ENCODE measurements at regions not wholly inside any gene's neighbourhood (a gene's known extent, or its start where the extent isn't known, plus 50 kb on each side); places are given as distances from the start of the nearest gene placed in this dataset.
"Not testable (repeated sequence)": the region's sequence is repeated elsewhere in the genome, so short reads cannot be mapped to it uniquely, and the experiment has no call there.

DNA sequence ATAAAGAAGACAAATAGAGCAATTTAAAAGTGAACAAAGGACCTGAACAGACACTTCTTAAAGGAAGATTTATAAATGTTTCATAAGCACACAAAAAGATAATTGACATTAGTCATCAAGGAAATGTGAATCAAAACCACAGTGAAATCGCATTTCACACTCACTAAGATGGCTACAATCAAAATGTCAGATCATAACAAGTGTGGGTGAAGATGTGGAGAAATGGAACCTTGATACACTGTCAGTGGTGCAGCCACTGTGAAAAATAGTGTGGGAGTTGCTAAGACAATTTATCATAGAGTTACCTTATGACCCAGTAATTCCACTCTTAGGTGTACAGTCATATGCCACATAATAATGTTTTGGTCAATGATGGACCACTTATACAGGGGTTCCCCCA is 54.5 kb upstream of the HTR4 start:
- DNase-seq = no peak

DNA sequence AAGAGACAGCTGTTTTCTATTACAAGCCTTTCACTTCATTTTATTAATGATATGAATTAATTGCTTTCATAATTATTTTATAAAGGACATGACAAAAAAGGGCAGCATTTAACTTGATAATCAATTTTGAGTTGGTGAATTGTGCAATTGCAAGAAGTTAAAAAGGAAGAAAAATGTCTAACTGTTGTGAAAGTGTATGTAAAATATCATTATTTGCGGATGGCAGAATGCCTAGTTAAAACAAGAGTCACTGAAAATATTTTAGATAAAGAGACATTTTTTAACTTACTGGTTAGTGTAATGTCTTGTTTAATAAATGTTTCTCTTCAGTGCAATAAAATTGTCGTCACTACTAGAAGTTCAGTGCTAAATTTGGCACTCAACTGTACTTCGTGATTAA is 57.6 kb upstream of the HTR4 start:
- DNase-seq = no peak

DNA sequence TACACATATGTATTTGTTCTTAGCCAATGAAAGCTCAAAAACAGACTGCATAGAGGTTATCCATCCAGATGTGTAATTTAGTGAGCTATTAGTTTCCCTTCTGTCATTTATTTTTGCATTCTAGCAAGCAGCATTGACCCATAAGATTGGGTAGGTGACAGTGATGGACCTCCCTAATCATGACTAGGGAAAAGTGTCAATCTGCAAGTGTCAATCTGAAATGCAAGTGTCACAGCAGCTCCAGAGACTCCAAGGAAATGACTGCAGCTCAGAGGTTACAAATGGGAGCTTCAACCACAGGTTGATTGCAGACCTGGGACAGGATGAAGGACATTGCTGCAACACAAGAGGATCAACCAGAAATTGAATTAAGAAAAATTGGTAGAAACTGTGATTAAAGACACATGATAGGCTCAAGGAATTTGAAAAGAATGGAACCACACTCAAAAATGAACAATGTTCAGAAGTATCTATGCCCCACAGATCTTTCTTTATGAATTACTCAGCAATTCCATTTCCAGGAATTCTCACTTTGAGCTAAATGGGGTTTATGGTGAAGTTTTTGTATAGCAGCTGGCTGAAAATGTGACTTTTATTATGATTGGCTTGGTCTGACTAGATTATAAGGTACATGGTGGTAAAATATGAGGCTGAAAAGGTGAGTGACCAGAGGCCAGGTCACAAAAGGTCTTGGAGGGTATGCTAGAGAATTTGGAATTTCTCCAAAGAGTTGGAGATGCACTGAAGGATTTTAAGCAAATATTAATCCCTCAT is 59.6 kb upstream of the HTR4 start:
- no peak for DNase-seq

DNA sequence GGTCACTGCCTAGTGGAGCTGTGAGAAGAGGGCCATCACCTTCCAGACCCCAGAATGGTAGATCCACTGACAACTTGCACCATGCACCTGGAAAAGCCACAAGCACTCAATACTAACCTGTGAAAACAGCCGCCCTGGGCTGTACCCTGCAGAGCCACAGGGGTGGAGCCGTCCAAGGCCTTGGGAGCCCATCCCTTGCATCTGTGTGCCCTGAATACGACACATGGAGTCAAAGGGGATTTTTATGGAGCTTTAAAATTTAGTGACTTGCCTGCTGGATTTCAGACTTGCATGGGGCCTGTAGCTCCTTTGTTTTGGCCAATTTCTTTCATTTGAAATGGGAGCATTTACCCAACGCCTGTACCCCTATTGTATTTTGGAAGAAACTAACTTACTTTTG is 62.4 kb upstream of the HTR4 start:
- no peak for DNase-seq

DNA sequence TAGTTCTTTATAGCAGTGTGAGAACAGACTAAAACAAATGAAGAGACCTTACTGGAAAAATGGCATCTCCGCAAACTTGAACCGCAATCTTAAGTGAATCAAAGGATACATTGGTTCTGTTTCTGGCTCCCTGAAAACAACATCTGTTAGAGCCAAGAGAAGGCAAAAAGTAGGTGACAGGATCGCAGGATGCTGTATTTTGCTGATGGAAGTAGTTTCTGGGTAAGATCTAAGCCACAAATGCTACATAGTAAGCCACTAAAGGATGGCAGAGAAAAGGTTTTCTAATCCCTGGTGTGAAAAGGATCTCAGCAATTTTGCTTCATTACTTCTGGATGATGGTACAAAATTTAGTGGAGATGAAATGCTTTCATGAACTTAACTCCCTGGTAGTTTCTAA is 63.3 kb upstream of the HTR4 start:
- DNase-seq = no peak

DNA sequence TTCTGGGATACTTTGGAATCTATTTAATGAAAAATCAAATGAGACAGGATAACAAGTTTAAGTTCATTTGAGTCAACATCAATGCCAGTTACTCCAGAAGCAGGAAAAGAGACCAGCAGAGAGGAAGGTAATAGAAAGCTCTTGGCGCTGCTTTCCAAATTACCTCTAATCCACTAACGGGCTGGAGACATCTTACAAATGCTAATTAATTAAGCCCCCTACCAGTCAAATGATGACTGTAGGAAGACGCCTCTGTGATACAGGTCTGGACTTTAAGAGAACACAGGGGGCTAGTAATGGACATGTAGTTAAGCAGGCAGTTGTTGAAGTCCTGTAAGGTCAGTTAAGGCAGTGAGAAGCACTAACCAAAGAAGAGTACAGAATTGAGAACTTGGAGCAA is 65.3 kb upstream of the HTR4 start:
- no peak for DNase-seq

DNA sequence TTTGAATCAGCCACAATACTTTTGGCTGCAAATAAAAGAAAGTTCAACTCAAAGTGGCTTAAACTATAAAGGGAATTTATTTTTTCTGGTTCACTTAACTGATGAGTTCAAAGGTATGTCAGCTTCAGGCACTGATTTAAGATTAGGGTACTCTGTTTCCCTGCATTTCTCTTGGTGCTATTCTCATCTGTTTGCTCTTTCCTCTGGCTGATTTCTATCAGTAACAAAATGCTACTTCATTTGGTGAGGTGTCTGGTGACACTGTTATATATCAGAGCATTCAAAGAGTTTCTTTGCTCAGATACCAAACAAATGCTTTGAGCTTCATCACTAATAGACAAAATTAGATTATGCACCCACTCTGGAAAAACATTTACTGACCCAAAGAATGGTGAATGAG is 65.9 kb upstream of the HTR4 start:
- DNase-seq = no peak

DNA sequence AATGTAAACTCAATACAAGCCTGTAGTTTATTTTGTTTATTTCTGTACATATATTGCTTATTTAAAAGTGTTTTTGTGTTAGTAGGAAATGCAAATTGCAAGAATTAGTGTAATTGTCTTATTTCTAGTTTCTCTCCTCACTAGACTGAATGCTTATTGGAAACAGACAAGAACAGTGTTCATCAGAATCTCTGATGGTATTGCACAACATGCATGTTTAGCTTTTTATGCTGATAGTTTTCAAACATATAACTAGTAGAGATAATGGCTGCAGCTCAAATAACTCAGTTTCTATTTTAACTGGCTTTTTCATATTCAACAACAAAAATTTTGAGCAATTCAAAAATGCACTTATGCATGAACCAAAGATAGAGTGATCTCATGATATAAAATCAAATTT is 68.8 kb upstream of the HTR4 start:
- DNase-seq = no peak

DNA sequence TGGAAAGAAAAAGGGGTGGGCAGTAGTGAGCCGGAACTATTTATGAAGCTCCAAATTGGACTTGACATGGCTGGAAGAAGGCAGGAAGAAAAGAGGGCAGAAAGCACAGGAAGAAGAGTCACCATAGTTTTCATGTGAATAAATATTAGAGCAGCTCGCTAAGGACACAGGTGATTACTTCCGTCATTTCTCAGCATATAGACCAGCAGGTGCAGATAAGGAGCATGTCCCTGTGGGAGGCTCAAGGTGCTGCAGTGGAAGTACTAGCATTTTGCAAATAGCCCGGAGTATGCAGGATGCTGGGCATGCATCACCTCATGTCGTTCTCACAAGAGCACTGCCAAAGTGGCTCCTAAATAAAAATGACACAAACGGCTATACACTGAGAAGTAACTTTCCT is 71.3 kb upstream of the HTR4 start:
- DNase-seq = no peak

DNA sequence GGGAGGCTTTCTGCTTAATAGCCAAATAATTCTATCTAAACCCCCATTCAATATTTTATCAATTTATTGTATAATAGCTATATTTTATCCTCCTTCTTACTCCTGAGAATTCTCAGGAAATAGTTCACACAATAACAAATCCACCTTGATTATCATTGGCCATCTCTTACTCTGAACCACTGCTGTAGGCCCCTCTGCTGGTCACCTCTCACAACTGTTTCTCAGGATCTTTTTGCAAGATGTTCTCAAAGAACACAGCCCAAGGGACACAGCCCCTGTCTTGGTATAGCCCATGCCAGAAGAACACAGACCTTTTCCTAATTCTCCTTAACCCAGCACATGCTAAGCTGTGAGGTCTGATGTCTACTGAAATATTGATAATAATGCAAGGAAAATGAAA is 74.9 kb upstream of the HTR4 start:
- no peak for DNase-seq

DNA sequence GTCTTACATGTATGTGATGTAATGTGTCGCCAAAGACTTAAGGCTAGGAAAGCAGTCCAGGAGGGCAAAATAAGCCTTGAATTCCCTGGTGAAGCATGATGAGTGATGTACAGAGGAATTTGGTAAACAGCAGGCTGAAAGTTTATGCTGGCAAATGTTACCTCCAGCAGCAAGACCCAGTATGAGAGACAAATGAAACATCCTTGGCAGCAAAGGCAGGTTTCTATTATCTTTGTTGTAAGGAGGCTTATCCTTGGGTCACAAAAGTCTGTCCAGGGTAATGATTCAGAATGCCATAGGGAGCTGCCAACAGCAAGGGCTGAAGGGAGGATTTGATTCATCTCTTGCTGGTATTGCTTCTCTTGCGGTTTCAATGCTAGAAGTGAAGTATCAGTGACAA is 75.9 kb upstream of the HTR4 start:
- DNase-seq = no peak

DNA sequence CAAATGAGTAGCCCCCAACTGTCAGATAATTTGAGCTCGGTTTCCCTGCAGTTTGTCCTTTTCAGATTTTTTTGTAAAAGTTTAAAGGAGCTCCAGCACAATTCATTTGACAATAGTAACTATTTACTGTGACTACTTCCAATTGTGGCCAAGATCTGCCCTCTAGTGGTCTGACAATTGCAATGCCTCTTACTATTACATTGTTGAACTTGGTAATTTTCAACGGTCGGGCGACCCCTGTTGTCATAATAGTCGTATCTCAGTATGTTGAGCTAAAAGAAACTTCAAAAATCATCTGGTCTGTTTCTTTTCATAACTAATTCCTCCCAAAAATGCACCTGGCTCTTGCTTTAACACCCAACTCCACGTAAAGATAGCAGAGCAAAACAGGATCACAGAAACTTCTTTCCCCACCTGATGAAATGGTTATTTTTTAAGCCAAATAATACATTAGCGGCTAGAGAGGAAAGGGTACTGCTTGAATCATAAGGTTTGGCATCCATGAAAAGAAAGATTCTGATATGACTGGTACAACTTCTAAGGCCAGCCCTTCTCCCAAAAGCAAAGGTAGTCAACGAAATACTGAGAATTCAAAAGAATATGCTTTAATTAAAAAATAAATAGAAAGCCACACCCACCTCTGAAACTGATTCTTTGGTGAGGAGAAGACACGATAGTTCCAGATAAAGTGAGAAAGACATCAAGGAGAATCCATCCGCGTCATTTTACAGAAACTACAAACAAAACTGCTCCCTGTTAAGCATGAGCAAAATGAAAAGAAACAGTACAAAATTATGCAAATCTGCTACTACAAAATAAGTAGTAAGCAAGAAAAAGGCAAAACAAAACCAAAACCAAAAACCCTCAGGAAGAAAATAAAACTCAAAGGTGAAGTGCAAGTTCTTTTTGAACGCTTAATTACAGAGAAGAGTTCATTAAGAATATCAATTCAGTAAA is 76.9 kb upstream of the HTR4 start:
- peak; percentile 37 for DNase-seq

DNA sequence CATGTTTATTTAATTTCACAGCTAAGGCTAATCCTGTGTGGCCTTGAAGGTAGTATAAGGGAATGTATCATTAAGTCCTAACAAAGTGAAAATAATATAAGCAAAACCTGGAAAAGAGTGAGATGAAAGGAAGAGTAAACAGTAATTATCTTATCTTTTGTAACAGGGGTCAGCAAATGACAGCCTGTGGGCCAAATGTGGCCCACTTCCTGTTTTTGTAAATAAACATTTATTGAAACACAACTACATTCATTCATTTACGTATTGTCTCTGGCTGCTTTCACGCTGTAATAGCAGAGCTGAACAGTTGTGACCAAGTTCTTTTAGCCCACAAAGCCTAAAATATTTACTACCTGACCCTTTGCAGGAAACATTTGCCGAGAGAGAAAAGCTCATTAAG is 78.4 kb upstream of the HTR4 start:
- no peak for DNase-seq

DNA sequence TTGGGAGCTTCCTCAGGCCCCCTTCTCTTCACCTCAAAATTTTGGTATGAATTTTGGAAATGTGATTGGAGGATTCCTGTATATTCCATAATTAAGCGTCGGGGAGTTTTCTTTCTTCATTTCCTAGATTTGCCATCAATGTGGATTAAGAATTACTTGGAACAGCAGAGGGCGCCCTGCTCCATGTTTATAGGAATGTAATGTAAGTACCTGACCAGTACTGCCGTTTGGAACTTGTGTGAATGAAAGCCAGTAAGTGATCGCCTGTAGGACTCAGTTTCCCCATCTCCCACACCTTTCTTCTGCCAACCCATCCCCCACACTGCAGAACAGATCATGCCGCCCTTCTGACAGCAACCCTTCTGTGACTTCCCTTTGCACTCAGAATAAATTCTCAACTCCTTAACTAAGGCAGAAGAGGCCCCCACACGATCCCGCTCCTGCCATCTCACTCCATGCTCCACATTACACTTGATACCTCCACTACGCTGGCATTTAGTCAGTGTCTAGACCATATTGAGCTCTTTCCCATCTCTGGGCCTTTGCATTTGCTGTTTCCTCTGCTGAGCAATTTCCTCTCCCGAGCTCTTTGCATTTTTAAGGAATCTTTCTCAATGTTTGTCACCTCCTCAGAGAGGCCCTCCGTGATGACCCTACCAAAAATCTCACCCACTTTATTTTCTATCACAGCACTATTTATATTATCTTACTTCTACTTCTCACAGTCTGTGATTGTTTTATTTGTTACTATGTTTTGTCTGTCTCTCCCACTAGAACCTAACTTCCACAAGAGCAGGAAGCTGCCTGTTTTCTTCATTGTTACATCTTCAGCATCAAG is 79.5 kb upstream of the HTR4 start:
- peak; percentile 58 for DNase-seq

DNA sequence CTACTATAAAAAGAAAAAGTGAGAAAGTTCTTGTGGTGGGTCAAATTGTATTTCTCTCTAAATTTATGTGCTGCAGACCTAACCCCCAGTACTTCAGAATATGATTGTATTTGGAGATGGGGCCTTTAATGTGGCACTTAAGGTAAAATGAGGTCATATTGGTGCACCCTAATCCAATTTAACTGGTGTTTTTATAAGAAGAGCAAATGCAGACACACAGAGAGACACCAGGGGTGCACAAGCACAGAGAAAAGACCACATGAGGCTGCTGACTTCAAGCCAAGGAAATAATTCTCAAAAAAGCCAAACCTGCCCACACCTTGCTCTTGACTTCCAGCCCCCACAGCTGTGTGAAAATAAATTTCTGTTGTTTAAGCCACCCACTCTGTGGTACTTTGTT is 80.2 kb upstream of the HTR4 start:
- DNase-seq = no peak

DNA sequence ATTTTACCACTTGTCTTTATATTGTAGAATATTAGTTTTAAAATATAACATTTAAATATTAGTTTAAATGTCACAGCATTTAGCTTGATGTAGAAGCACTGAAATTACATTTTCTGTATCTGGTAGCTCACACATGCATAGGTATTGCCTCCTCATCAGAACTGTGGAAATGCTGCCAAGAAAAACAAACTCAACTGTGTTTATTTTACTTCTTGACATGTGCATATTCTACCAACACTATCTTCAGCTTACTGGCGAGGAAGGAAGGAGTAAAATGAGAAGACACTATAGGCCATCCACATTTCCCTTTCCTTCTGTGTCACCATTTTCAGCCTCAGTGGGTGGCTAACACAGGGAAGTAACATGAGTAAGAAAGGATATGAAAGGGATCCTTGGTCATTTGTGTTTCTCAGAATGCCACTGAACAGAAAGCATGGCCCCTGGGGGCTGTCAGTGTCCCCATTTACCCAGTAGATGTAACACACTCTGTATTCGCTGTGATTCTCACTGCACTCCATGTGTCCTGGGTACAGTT is 81.0 kb upstream of the HTR4 start:
- no peak for DNase-seq

DNA sequence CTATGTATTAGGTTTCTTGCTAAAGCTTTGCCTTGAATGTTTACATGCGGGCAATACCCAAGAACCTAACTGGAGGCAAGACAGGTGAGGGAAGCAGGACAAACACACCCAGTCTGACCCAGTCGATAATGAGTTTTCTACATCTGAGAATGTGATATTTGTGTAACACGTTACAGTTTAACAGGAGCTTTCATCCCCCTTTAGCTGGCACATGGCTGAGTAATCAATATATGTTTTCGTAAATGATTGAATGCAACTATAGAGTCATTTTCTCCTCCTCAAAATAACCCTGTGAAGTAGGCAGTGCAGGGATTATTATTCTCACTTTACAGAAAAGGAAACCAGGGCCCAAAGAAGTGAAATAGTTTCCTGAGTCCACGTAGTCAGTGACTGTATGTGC is 84.7 kb upstream of the HTR4 start:
- no peak for DNase-seq

DNA sequence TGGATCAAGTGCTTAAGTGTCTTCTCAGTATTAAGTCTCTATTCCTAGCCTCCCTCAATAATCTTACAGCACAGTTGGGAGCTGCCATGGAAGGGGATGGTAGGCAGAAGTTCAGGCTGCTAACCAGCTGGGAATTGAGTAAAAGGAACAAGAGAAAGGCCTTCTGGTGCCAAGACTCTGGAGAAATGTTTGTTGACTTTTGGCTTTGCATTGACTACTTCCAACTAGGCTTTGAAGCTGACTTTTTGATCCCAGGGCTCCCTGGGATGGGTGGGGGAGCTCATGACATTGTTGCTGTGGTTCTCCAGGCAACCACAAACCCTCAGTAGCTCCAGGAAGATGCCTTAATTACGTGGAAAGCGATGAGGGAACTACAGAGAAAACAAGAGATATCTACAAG is 85.2 kb upstream of the HTR4 start:
- DNase-seq = no peak

DNA sequence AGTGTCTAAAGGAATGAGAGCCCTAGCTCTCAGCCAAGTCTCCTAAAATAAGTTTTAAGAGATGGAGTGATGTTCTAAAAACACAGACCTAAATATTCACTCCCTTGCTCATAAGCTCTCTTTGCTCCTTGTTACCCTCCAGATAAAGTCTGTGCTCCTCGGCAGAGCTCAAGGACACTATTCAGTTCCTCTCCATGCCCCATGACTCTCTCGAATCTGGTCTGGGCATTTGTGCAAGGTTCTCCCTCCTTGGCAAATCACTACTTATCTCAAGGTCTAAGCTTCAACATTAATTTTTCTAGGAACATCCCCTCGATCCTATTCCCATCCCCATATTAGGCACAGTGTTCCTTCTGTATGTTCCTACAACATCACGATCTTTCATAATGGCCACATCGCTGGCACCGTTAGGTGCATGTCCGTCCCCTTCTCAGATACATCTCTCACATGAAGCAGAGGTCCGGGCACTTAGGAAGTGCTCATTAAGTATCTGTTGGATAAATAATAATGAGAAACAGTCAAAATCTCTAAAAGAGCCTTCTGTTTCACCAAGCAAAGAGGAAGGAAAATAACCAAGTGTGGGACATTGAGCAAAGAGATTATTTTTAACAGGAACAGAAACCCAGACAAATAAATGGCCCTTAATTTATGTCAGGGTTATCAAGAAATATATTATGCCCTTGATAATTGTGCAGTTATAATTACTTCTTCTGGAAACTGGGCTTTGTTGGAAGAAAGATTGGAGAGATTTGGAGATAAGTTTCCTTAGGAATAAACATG is 85.9 kb upstream of the HTR4 start:
- DNase-seq = no peak

DNA sequence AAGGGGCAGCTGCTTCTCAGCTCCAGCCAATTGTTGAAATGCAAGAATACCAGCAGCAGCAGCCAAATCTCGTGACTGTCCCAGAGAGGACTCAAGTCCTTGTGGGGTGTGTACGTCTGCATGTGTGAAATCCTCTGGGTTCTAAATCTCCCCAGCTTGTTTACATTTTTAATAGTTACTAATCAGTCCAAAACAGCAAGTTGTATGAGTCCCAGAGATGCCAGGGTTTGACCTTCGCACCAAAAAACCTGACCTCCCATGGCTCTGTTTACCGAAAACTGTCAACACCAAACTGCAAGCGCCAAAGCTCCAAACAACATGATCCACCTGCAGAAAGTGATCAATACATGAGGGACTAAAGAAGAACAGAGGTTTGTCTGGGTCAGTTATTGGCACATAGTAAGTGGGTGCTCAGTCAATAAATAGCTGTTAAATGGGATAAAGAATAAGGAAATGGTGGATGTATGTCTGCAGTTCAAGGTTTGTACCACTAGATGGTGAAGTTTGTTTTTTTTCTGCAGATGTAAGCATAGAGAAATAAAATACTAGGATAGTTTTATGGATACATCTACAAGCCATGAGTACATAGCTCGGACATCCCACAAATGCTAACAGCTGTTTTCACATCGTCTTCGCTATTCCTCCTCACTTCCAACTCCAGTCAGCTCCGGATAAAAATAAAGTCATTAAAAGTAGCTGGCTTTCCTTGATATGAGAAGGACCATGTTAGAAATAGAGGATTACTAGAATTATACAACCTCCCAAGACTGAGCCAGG is 85.3 kb upstream of the ADRB2 start:
- no peak for DNase-seq

DNA sequence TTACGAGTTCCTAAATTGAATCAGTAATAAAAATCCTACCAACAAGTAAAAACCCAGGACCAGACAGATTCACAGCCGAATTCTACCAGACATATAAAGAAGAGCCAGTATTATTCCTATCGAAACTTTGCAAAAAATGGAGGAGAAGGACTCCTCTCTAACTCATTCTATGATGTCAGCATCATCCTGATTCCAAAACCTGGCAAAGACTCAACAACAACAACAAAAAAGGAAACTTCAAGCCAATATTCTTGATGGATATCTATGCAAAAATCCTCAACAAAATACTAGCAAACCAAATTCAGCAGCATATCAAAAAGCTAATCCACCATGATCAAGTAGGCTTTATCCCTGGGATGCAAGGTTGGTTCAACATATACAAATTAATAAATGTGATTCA is 84.6 kb upstream of the ADRB2 start:
- DNase-seq = not testable (repeated sequence)
